ENCODE measurements at regions not wholly inside any gene's neighbourhood (a gene's known extent, or its start where the extent isn't known, plus 50 kb on each side); places are given as distances from the start of the nearest gene placed in this dataset.
A peak's percentile ranks its signal among the peaks of the same experiment; 100 is the strongest.

DNA sequence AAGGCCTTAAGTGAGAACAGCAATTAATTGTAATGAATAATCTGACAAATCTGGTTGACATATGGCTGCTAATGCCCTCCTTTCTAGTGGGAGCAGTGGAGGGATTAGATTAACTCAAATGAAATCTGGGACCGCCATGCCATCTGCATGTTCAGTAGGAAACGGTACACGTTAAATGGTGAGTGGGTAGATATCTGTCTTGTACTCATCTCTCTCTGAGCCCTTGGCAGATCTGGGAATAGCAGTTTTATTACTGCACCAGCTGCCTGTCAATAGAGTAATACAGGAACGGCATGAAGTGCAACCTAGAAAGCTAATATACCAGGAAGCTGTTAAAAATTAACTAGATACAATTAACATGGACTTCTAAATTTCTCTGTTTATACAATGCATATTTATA is 258.8 kb downstream of the GPD2 start:
- Mint-ChIP-seq H3K4me3 (no peak overlapping the region), H3K27me3 (ENCODE audit: low read depth) (no peaks in the 10 kb centered on the region)
- CTCF ChIA-PET = no interaction called here

DNA sequence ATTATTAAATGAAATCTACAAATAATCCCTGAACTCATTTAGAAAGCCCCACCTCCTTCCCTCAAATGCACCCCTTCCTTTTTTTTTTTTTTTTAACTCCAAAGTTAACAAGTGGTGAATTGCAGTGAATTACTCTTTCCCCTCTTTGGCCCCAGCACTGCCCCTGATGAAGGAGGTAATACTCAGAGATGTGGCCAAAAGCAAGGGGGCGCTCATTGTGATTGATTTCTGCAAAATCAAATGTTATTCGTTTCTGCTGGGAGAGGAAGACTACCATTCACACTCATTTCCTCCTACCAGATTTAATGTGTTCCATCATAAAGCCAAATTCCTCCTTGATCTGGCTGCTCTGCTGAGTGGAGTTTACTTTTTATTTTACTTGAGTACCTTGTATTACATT is 259.4 kb downstream of the GPD2 start:
- peaks cover 44% of the 10 kb centered on the region for H3K4me1 Mint-ChIP-seq
- H3K36me3 Mint-ChIP-seq = no peaks in the 10 kb centered on the region
- H3K9me3 Mint-ChIP-seq = no peaks in the 10 kb centered on the region
- DNase-seq (ENCODE audit: low spot score) (peak; percentile 24), ATAC-seq (peak; percentile 86)
- H3K27ac Mint-ChIP-seq = no peak overlapping the region; the same call in 1 of the 2 replicates
- CTCF ChIA-PET = interaction anchor here (0.5 to 0.6 kb wide), 2 partner anchors 723 to 1323 kb away, joined by 4 to 7 read pairs; no protein-coding TSS in a partner anchor
- no peaks in the 10 kb centered on the region for H3K27me3 Mint-ChIP-seq (ENCODE audit: low read depth)
- POLR2A ChIA-PET = no interaction called here
- H3K4me3 Mint-ChIP-seq = no peak overlapping the region
- TF ChIP-seq KAT7 (CRISPR knock-in tag; IDR thresholded peaks at IDR 0.05; ENCODE audit: borderline replicate concordance) (no peak), ELF4 (CRISPR knock-in tag; IDR thresholded peaks at IDR 0.05; ENCODE audit: low read depth) (no peak)
- TF ChIP-seq, protein P1, sequence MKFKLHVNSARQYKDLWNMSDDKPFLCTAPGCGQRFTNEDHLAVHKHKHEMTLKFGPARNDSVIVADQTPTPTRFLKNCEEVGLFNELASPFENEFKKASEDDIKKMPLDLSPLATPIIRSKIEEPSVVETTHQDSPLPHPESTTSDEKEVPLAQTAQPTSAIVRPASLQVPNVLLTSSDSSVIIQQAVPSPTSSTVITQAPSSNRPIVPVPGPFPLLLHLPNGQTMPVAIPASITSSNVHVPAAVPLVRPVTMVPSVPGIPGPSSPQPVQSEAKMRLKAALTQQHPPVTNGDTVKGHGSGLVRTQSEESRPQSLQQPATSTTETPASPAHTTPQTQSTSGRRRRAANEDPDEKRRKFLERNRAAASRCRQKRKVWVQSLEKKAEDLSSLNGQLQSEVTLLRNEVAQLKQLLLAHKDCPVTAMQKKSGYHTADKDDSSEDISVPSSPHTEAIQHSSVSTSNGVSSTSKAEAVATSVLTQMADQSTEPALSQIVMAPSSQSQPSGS (CRISPR knock-in tag; IDR thresholded peaks at IDR 0.05; ENCODE audit: borderline replicate concordance, low read depth) = no peak
- TF ChIP-seq, protein P2, sequence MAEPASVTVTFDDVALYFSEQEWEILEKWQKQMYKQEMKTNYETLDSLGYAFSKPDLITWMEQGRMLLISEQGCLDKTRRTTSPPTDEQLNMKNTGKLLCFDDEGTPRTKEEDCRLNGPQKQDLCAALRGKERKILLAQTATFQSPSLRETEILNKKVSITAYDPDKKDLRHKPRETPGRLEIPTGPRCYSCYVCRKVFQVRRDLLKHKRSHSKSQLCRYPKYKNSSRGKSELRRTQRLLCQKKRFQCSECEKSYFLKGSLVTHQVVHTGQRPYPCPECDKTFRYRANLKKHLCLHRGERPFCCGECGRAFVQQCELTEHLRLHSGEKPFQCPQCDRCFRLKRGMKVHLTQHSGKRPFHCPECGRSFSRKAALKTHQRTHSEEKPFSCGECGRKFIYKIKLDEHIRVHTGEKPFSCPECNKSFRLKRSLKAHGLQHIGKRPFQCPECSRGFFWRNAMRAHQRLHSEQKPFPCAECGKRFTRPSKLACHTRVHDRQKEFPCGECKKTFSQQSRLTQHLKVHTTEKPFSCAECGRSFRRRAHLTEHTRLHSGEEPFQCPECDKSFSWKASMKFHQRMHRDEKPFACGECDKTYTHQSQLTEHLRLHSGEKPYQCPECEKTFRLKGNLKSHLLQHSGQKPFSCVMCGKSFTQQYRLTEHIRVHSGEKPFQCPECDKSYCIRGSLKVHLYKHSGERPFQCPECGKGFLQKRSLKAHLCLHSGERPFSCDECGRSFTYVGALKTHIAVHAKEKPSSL (CRISPR knock-in tag; conservative IDR thresholded peaks at IDR 0.05) = no peak
- TF ChIP-seq, protein P3, sequence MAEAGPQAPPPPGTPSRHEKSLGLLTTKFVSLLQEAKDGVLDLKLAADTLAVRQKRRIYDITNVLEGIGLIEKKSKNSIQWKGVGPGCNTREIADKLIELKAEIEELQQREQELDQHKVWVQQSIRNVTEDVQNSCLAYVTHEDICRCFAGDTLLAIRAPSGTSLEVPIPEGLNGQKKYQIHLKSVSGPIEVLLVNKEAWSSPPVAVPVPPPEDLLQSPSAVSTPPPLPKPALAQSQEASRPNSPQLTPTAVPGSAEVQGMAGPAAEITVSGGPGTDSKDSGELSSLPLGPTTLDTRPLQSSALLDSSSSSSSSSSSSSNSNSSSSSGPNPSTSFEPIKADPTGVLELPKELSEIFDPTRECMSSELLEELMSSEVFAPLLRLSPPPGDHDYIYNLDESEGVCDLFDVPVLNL (CRISPR knock-in tag; IDR thresholded peaks at IDR 0.05; ENCODE audit: borderline replicate concordance, low read depth) = no peak
- TF ChIP-seq, protein P4, sequence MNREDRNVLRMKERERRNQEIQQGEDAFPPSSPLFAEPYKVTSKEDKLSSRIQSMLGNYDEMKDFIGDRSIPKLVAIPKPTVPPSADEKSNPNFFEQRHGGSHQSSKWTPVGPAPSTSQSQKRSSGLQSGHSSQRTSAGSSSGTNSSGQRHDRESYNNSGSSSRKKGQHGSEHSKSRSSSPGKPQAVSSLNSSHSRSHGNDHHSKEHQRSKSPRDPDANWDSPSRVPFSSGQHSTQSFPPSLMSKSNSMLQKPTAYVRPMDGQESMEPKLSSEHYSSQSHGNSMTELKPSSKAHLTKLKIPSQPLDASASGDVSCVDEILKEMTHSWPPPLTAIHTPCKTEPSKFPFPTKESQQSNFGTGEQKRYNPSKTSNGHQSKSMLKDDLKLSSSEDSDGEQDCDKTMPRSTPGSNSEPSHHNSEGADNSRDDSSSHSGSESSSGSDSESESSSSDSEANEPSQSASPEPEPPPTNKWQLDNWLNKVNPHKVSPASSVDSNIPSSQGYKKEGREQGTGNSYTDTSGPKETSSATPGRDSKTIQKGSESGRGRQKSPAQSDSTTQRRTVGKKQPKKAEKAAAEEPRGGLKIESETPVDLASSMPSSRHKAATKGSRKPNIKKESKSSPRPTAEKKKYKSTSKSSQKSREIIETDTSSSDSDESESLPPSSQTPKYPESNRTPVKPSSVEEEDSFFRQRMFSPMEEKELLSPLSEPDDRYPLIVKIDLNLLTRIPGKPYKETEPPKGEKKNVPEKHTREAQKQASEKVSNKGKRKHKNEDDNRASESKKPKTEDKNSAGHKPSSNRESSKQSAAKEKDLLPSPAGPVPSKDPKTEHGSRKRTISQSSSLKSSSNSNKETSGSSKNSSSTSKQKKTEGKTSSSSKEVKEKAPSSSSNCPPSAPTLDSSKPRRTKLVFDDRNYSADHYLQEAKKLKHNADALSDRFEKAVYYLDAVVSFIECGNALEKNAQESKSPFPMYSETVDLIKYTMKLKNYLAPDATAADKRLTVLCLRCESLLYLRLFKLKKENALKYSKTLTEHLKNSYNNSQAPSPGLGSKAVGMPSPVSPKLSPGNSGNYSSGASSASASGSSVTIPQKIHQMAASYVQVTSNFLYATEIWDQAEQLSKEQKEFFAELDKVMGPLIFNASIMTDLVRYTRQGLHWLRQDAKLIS (CRISPR knock-in tag; IDR thresholded peaks at IDR 0.05; ENCODE audit: borderline replicate concordance) = no peak
- TF ChIP-seq, protein P5, sequence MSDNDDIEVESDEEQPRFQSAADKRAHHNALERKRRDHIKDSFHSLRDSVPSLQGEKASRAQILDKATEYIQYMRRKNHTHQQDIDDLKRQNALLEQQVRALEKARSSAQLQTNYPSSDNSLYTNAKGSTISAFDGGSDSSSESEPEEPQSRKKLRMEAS (CRISPR knock-in tag; IDR thresholded peaks at IDR 0.05) = no peak
- TF ChIP-seq, protein P6, sequence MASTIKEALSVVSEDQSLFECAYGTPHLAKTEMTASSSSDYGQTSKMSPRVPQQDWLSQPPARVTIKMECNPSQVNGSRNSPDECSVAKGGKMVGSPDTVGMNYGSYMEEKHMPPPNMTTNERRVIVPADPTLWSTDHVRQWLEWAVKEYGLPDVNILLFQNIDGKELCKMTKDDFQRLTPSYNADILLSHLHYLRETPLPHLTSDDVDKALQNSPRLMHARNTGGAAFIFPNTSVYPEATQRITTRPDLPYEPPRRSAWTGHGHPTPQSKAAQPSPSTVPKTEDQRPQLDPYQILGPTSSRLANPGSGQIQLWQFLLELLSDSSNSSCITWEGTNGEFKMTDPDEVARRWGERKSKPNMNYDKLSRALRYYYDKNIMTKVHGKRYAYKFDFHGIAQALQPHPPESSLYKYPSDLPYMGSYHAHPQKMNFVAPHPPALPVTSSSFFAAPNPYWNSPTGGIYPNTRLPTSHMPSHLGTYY (CRISPR knock-in tag; IDR thresholded peaks at IDR 0.05) = no peak

More for the DNA sequence above, 258.8 kb downstream of the GPD2 start:
- no peaks in the 10 kb centered on the region for H3K9me3 Mint-ChIP-seq
- H3K27ac Mint-ChIP-seq = no peak overlapping the region
- H3K4me1 Mint-ChIP-seq = peaks cover 40% of the 10 kb centered on the region
- POLR2A ChIA-PET = no interaction called here
- ATAC-seq (no peak), DNase-seq (ENCODE audit: low spot score) (no peak)
- no peaks in the 10 kb centered on the region for H3K36me3 Mint-ChIP-seq
- TF ChIP-seq KAT7 (CRISPR knock-in tag; IDR thresholded peaks at IDR 0.05; ENCODE audit: borderline replicate concordance) (no peak), TP53 (CRISPR knock-in tag; IDR thresholded peaks at IDR 0.05) (no peak), FOXK1 (CRISPR knock-in tag; IDR thresholded peaks at IDR 0.05) (no peak), PRRX2 (CRISPR knock-in tag; IDR thresholded peaks at IDR 0.05) (no peak), NFATC4 (CRISPR knock-in tag; IDR thresholded peaks at IDR 0.05) (no peak)
- TF ChIP-seq, protein P7, sequence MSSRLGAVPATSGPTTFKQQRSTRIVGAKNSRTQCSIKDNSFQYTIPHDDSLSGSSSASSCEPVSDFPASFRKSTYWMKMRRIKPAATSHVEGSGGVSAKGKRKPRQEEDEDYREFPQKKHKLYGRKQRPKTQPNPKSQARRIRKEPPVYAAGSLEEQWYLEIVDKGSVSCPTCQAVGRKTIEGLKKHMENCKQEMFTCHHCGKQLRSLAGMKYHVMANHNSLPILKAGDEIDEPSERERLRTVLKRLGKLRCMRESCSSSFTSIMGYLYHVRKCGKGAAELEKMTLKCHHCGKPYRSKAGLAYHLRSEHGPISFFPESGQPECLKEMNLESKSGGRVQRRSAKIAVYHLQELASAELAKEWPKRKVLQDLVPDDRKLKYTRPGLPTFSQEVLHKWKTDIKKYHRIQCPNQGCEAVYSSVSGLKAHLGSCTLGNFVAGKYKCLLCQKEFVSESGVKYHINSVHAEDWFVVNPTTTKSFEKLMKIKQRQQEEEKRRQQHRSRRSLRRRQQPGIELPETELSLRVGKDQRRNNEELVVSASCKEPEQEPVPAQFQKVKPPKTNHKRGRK (CRISPR knock-in tag; IDR thresholded peaks at IDR 0.05; ENCODE audit: borderline replicate concordance) = no peak
- TF ChIP-seq, protein P8, sequence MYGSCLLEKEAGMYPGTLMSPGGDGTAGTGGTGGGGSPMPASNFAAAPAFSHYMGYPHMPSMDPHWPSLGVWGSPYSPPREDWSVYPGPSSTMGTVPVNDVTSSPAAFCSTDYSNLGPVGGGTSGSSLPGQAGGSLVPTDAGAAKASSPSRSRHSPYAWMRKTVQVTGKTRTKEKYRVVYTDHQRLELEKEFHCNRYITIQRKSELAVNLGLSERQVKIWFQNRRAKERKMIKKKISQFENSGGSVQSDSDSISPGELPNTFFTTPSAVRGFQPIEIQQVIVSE (CRISPR knock-in tag; IDR thresholded peaks at IDR 0.05; ENCODE audit: borderline replicate concordance) = no peak
- TF ChIP-seq, protein P9, sequence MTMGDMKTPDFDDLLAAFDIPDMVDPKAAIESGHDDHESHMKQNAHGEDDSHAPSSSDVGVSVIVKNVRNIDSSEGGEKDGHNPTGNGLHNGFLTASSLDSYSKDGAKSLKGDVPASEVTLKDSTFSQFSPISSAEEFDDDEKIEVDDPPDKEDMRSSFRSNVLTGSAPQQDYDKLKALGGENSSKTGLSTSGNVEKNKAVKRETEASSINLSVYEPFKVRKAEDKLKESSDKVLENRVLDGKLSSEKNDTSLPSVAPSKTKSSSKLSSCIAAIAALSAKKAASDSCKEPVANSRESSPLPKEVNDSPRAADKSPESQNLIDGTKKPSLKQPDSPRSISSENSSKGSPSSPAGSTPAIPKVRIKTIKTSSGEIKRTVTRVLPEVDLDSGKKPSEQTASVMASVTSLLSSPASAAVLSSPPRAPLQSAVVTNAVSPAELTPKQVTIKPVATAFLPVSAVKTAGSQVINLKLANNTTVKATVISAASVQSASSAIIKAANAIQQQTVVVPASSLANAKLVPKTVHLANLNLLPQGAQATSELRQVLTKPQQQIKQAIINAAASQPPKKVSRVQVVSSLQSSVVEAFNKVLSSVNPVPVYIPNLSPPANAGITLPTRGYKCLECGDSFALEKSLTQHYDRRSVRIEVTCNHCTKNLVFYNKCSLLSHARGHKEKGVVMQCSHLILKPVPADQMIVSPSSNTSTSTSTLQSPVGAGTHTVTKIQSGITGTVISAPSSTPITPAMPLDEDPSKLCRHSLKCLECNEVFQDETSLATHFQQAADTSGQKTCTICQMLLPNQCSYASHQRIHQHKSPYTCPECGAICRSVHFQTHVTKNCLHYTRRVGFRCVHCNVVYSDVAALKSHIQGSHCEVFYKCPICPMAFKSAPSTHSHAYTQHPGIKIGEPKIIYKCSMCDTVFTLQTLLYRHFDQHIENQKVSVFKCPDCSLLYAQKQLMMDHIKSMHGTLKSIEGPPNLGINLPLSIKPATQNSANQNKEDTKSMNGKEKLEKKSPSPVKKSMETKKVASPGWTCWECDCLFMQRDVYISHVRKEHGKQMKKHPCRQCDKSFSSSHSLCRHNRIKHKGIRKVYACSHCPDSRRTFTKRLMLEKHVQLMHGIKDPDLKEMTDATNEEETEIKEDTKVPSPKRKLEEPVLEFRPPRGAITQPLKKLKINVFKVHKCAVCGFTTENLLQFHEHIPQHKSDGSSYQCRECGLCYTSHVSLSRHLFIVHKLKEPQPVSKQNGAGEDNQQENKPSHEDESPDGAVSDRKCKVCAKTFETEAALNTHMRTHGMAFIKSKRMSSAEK (CRISPR knock-in tag; IDR thresholded peaks at IDR 0.05; ENCODE audit: borderline replicate concordance) = no peak
